A549 (cell line): ENCODE measurements at regions not wholly inside any gene's neighbourhood (a gene's known extent, or its start where the extent isn't known, plus 50 kb on each side); places are given as distances from the start of the nearest gene placed in this dataset.

Source experiments
- CTCF ChIP-seq: fragments of >200 bp; sonication (Bioruptor Twin); formaldehyde crosslinking; IDR thresholded peaks from 3 replicates; pipeline ENCODE4 v1.5.1; 2016
- HDAC2 ChIP-seq: fragments of 200-600 bp; sonication (generic); IDR thresholded peaks from 2 replicates; pipeline ENCODE4 v1.6.1; 2016
- MAX ChIP-seq: IDR thresholded peaks from 2 replicates; pipeline ENCODE4 v1.6.1; 2012
- MAZ ChIP-seq: fragments of 150-350 bp; IDR thresholded peaks from 2 replicates; pipeline ENCODE4 v1.6.1; 2014; ENCODE audit warnings: antibody characterized with exemption, low read depth, low read length, borderline replicate concordance
- MYC ChIP-seq: IDR thresholded peaks from 2 replicates; pipeline ENCODE4 v1.6.1; 2012; ENCODE audit warnings: mild to moderate bottlenecking, inconsistent platforms, low read length, improper control_type of control experiment, borderline replicate concordance
- POLR2AphosphoS2 ChIP-seq: conservative IDR thresholded peaks from 2 replicates; pipeline ENCODE4 v1.6.1; 2012; ENCODE audit warnings: low read length, improper control_type of control experiment, inconsistent platforms

GRCh38 chr3:182122779-182123178 is 411.1 kb downstream of the SOX2 start:
- no peak for TF ChIP-seq CTCF
- no peak for TF ChIP-seq POLR2AphosphoS2
- TF ChIP-seq MYC: no peak
- no peak for TF ChIP-seq HDAC2
- no peak for TF ChIP-seq MAZ
- TF ChIP-seq MAX: no peak
